Tibial nerve (tissue), 4 donors: ENCODE measurements at regions not wholly inside any gene's neighbourhood (a gene's known extent, or its start where the extent isn't known, plus 50 kb on each side); places are given as distances from the start of the nearest gene placed in this dataset.

Experiments used
- DNase-seq, 2 donors: peaks; one replicate each; pipeline ENCODE4 v3.0.0-alpha.2; 2019; ENCODE audit warnings: low spot score in 2 of 2
- H3K27ac ChIP-seq, 4 donors: fragments of 200-600 bp; sonication (generic) in 3 of 4; one replicate each; pipeline ENCODE4 v1.5.1; 2017 to 2019; ENCODE audit warnings: mild to moderate bottlenecking in 1 of 4
- H3K27me3 ChIP-seq, 2 donors: fragments of 200-600 bp; sonication (generic) in 1 of 2; one replicate each; pipeline versions ENCODE4 v1.5.1 to v1.6.0; 2017 to 2019
- H3K36me3 ChIP-seq, 3 donors: fragments of 200-600 bp; sonication (generic); one replicate each; pipeline ENCODE4 v1.5.1; 2018 to 2019
- H3K4me1 ChIP-seq, 4 donors: fragments of 200-600 bp; sonication (generic) in 3 of 4; one replicate each; pipeline ENCODE4 v1.5.1; 2017 to 2019
- H3K4me3 ChIP-seq, 4 donors: fragments of 200-600 bp; sonication (generic) in 3 of 4; one replicate each; pipeline ENCODE4 v1.5.1; 2017 to 2019; ENCODE audit warnings: mild to moderate bottlenecking in 1 of 4, moderate library complexity in 1 of 4
- H3K9me3 ChIP-seq, 4 donors: fragments of 200-600 bp; sonication (generic) in 3 of 4; one replicate each; pipeline ENCODE4 v1.5.1; 2017 to 2019
- CTCF ChIP-seq, 5 experiments: fragments of 200-600 bp in 3 of 5; fragments of 450-650 bp in 2 of 5; sonication (generic) in 3 of 5; IDR thresholded peaks; one replicate each; pipeline ENCODE4 v1.5.1; 2016 to 2019; ENCODE audit warnings: antibody characterized with exemption in 5 of 5, mild to moderate bottlenecking in 3 of 5, moderate library complexity in 2 of 5
- EP300 ChIP-seq, 2 donors: sonication (generic); formaldehyde crosslinking; IDR thresholded peaks; one replicate each; pipeline ENCODE4 v1.6.1; 2017; ENCODE audit warnings: antibody characterized with exemption in 2 of 2, mild to moderate bottlenecking in 1 of 2
- POLR2A ChIP-seq, 2 donors: fragments of 450-650 bp; IDR thresholded peaks; one replicate each; pipeline ENCODE4 v1.6.1; 2017; ENCODE audit warnings: antibody characterized with exemption in 2 of 2, mild to moderate bottlenecking in 2 of 2, moderate library complexity in 2 of 2
- WGBS, 2 donors: methylation state at CpG; one replicate each; pipeline ENCODE4 v1.1.5; 2018; 5-methylcytosine and 5-hydroxymethylcytosine counted together

- Histone ChIP-seq H3K27ac (no peak overlapping the region), H3K36me3 (no peaks in the 10 kb centered on the region), H3K27me3 (no peaks in the 10 kb centered on the region), H3K9me3 (no peaks in the 10 kb centered on the region), H3K4me3 (no peak overlapping the region), H3K4me1 (no peaks in the 10 kb centered on the region)
- no peak for TF ChIP-seq CTCF (IDR thresholded peaks at IDR 0.05)
- TF ChIP-seq POLR2A (IDR thresholded peaks at IDR 0.05), result no peak
- TF ChIP-seq EP300 (IDR thresholded peaks at IDR 0.05), result no peak
- no peak for DNase-seq
- WGBS, 2 donors, result 83 to 86% methylated on average over 4 of the region's 4 CpGs
Observed at GRCh38 chr12:30507576-30507975, 188.1 kb downstream of the IPO8 start.

- Histone ChIP-seq H3K4me3 (no peak overlapping the region), H3K27ac (no peak overlapping the region), H3K36me3 (no peaks in the 10 kb centered on the region), H3K27me3 (no peaks in the 10 kb centered on the region), H3K9me3 (no peaks in the 10 kb centered on the region), H3K4me1 (no peaks in the 10 kb centered on the region)
- TF ChIP-seq POLR2A (IDR thresholded peaks at IDR 0.05) (no peak), CTCF (IDR thresholded peaks at IDR 0.05) (no peak), EP300 (IDR thresholded peaks at IDR 0.05) (no peak)
- 81 to 82% methylated on average over 7 of the region's 7 CpGs for WGBS, 2 donors
- DNase-seq, result no peak
Observed at GRCh38 chr12:30506411-30506810, 189.3 kb downstream of the IPO8 start.

- no peak for DNase-seq
- TF ChIP-seq POLR2A (IDR thresholded peaks at IDR 0.05) (no peak), CTCF (IDR thresholded peaks at IDR 0.05) (no peak), EP300 (IDR thresholded peaks at IDR 0.05) (no peak)
- no peaks in the 10 kb centered on the region for H3K4me1 ChIP-seq
- 70% methylated on average over 2 of the region's 2 CpGs for WGBS, 2 donors
- H3K27ac ChIP-seq, result no peak overlapping the region
- H3K27me3 ChIP-seq, result no peaks in the 10 kb centered on the region
- no peaks in the 10 kb centered on the region for H3K9me3 ChIP-seq
- H3K36me3 ChIP-seq, result no peaks in the 10 kb centered on the region
- H3K4me3 ChIP-seq, result no peak overlapping the region
Observed at GRCh38 chr12:30501718-30502117, 194.0 kb downstream of the IPO8 start.

GRCh38 chr12:30500532-30500931 lies 195.1 kb downstream of the IPO8 start:
- WGBS, 2 donors, result 85 to 96% methylated on average over 4 of the region's 4 CpGs
- no peaks in the 10 kb centered on the region for H3K4me1 ChIP-seq

DNA sequence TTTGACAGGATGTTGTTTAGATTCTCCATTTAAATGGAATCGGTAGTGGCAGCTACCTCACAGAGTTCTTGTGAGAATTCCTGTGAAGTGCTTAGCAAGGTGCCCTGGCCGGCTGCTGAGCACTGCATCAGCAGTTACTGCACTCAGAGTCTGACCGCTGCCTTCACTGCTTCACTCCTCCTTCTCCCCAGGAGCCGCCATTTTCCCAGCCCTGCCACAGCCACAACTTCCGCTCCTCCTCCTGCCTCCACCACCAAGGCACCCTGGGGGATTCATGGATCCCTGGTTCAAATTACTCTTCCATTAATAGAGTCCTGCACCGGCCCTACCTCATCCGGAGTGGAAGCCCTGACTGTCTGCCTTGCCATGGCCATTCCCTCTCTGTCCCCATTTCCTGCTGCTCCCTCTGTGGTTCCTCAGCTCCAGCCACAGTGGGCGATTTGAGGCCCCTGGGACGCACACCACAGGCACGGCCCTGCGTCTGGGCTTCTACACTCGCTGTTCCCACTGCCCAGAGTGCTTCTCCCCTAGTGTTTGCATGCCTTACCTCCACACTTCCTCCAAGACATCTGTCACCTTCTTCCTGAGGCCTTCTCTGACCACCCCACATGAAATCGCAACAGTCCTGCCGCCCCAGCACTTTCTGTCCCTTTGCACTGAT lies 210.3 kb downstream of the IPO8 start:
- Histone ChIP-seq H3K27me3 (no peaks in the 10 kb centered on the region), H3K36me3 (no peaks in the 10 kb centered on the region), H3K27ac (no peak overlapping the region), H3K4me3 (no peak overlapping the region), H3K4me1 (no peaks in the 10 kb centered on the region), H3K9me3 (no peaks in the 10 kb centered on the region)
- 92% methylated on average over 14 of the region's 14 CpGs for WGBS, 2 donors
- no peak for DNase-seq
- TF ChIP-seq EP300 (IDR thresholded peaks at IDR 0.05) (no peak), CTCF (IDR thresholded peaks at IDR 0.05) (no peak), POLR2A (IDR thresholded peaks at IDR 0.05) (no peak)

More at GRCh38 chr12:30500532-30500931, 195.1 kb downstream of the IPO8 start:
- H3K27me3 ChIP-seq, result no peaks in the 10 kb centered on the region
- DNase-seq, result no peak
- no peaks in the 10 kb centered on the region for H3K36me3 ChIP-seq
- no peak overlapping the region for H3K27ac ChIP-seq
- no peaks in the 10 kb centered on the region for H3K9me3 ChIP-seq
- H3K4me3 ChIP-seq, result no peak overlapping the region
- TF ChIP-seq POLR2A (IDR thresholded peaks at IDR 0.05), result no peak
- no peak for TF ChIP-seq EP300 (IDR thresholded peaks at IDR 0.05)
